Activated CD4-positive, alpha-beta memory T cell treated with anti-CD3 and anti-CD28 coated beads, Interleukin-2, amount 10 ng/mL, durations not matched to agents 7 days and 5 days (primary cell): ENCODE measurements at regions not wholly inside any gene's neighbourhood (a gene's known extent, or its start where the extent isn't known, plus 50 kb on each side); places are given as distances from the start of the nearest gene placed in this dataset.

Experiments
- CTCF ChIA-PET: fragments of 350-600 bp; sonication (Branson Sonifier 250); formaldehyde crosslinking; loops from one replicate; lab custom pipeline; 2021; ENCODE audit warnings: antibody characterized with exemption, inconsistent platforms; lab: Charles Lee
- POLR2A ChIA-PET: fragments of 350-600 bp; sonication (Branson Sonifier 250); formaldehyde crosslinking; loops from one replicate; lab custom pipeline; 2021; ENCODE audit warnings: antibody characterized with exemption; lab: Charles Lee
- DNase-seq: peaks from one replicate; pipeline ENCODE4 v3.0.0-alpha.2; 2020
- H3K27ac Mint-ChIP-seq: one replicate; pipeline ENCODE4 v1.8.0; 2021; ENCODE audit warnings: mild to moderate bottlenecking, mixed read lengths
- H3K27me3 Mint-ChIP-seq: one replicate; pipeline ENCODE4 v1.8.0; 2021; ENCODE audit warnings: mixed read lengths
- H3K36me3 Mint-ChIP-seq: one replicate; pipeline ENCODE4 v1.8.0; 2021; ENCODE audit warnings: low read depth, mixed read lengths
- H3K4me1 Mint-ChIP-seq: one replicate; pipeline ENCODE4 v1.8.0; 2021; ENCODE audit warnings: mixed read lengths
- H3K4me3 Mint-ChIP-seq: one replicate; pipeline ENCODE4 v1.8.0; 2021; ENCODE audit warnings: mild to moderate bottlenecking, mixed read lengths
- H3K9me3 Mint-ChIP-seq: one replicate; pipeline ENCODE4 v1.8.0; 2021; ENCODE audit warnings: mixed read lengths

DNA sequence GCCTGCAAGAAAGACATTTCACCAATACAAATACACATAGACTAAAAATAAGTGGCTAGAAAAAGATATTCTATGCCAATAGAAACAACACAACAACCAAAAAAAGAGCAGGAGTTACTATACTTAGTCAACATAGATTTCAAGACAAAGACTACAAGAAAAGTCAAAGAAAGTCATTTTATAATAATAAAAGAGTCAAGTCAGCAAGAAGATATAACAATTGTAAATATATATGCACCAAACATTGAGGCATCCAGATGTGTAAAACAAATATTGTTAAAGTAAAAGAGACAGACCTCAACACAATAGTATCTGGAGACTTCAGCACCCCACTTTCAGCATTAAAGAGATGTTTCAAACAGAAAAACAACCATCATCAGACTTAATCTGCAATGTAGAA, 104.6 kb downstream of the AMY1C start:
- no peak overlapping the region for H3K4me3 Mint-ChIP-seq
- H3K27ac Mint-ChIP-seq, result no peak overlapping the region
- ChIA-PET POLR2A (no interaction called here), CTCF (no interaction called here)
- no peaks in the 10 kb centered on the region for H3K4me1 Mint-ChIP-seq
- no peaks in the 10 kb centered on the region for H3K27me3 Mint-ChIP-seq
- H3K36me3 Mint-ChIP-seq, result no peaks in the 10 kb centered on the region
- H3K9me3 Mint-ChIP-seq, result peaks cover 19% of the 10 kb centered on the region
- no peak for DNase-seq

- POLR2A ChIA-PET, result no interaction called here
Observed at GRCh38 chr1:103859721-103860120, 110.0 kb downstream of the AMY1C start.

DNA sequence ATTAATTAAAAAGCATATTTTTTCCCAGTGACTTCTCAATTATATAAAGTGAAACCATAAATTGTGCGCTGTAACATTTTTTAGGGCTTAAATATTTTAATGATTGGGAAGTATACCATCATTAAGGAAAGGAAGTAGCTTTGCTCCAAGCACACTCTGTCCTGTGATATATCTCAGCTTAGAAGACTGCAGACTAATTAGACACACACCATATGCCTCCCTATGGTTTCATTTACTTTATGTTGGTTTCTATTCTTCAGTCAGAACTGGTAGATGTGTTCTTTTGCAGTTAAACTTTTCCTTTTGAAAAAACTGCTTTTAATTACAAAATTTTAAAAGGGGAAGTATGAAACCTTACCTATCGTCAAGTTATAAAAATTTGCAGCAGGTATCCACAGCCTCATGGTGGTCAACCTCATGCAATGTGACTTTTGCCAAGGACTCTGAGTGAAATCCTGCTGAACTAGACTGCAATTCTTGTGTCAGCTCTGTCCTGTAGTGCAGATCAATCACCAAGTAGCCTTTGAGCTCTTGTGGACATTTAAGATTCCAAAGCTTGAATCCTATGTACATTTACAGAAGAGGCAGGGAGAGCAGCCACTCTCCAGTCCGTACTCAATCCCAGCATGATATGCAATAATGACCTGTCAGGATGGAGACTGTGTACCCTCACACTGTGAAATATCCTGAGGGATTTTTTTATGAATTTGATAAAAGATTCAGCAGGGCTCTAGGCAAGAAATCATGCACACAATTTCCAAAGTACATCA, 149.1 kb downstream of the AMY1C start:
- Mint-ChIP-seq H3K4me1 (no peaks in the 10 kb centered on the region), H3K27me3 (no peaks in the 10 kb centered on the region), H3K4me3 (no peak overlapping the region), H3K27ac (no peak overlapping the region), H3K9me3 (peaks cover 5% of the 10 kb centered on the region), H3K36me3 (no peaks in the 10 kb centered on the region)
- ChIA-PET CTCF (no interaction called here), POLR2A (no interaction called here)
- no peak for DNase-seq

More at GRCh38 chr1:103859721-103860120, 110.0 kb downstream of the AMY1C start:
- H3K36me3 Mint-ChIP-seq, result no peaks in the 10 kb centered on the region
- H3K4me1 Mint-ChIP-seq, result no peaks in the 10 kb centered on the region
- CTCF ChIA-PET, result interaction anchor here (0.5 kb wide), 1 partner anchor 85 kb away, joined by 3 read pairs; no protein-coding TSS in a partner anchor
- H3K27ac Mint-ChIP-seq, result no peak overlapping the region
- no peaks in the 10 kb centered on the region for H3K27me3 Mint-ChIP-seq
- DNase-seq, result no peak
- peaks cover 17% of the 10 kb centered on the region for H3K9me3 Mint-ChIP-seq
- no peak overlapping the region for H3K4me3 Mint-ChIP-seq

DNA sequence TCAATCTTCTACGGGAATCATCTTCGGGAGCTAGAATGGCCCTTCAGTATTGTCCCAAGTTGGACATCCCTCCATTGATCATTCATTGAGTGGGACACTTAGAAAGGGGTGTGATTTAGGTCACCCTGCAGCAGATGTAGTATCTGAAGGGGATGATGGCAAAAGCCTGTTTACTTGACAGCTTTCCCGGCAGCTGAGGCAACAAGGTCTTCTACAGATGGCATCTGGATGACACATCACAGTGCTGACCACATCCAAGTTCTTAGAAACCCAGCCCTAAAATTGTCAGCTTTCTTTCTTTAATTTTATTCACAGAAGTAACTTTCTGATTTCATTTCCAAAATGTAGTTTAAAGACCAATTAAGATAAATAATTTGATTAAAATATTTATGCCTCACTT, 150.3 kb downstream of the AMY1C start:
- ChIA-PET POLR2A (no interaction called here), CTCF (no interaction called here)
- Mint-ChIP-seq H3K27ac (no peak overlapping the region), H3K27me3 (no peaks in the 10 kb centered on the region), H3K4me3 (no peak overlapping the region), H3K4me1 (no peaks in the 10 kb centered on the region), H3K36me3 (no peaks in the 10 kb centered on the region), H3K9me3 (peaks cover 6% of the 10 kb centered on the region)
- DNase-seq, result no peak

DNA sequence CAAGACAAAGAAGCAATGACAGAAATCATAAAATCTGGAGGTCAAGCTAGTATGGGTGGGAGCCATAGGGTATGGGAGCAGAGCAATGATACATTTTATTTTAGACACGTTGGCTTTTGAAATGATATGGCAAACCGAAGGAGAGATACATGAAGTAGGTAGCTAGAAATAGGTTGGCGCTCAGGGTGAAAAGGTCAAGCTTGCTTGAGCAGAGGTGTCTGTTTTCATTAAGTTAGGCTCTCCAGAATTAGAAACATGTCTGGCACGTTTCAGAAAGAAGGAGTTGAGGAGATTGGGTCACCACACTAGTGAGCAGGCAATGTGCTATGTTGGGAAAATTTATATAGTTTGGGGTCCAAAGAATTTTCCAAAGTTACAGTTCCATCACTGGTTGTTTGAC, 151.4 kb downstream of the AMY1C start:
- DNase-seq, result no peak
- Mint-ChIP-seq H3K9me3 (peaks cover 6% of the 10 kb centered on the region), H3K27me3 (no peaks in the 10 kb centered on the region), H3K4me1 (no peaks in the 10 kb centered on the region), H3K36me3 (no peaks in the 10 kb centered on the region), H3K27ac (no peak overlapping the region), H3K4me3 (no peak overlapping the region)
- CTCF ChIA-PET, result no interaction called here
- POLR2A ChIA-PET, result no interaction called here

GRCh38 chr1:103905363-103905762, 155.7 kb downstream of the AMY1C start:
- CTCF ChIA-PET, result no interaction called here
- POLR2A ChIA-PET, result no interaction called here
- Mint-ChIP-seq H3K4me1 (no peaks in the 10 kb centered on the region), H3K9me3 (peaks cover 7% of the 10 kb centered on the region), H3K36me3 (no peaks in the 10 kb centered on the region), H3K27me3 (no peaks in the 10 kb centered on the region), H3K4me3 (no peak overlapping the region), H3K27ac (no peak overlapping the region)
- no peak for DNase-seq

DNA sequence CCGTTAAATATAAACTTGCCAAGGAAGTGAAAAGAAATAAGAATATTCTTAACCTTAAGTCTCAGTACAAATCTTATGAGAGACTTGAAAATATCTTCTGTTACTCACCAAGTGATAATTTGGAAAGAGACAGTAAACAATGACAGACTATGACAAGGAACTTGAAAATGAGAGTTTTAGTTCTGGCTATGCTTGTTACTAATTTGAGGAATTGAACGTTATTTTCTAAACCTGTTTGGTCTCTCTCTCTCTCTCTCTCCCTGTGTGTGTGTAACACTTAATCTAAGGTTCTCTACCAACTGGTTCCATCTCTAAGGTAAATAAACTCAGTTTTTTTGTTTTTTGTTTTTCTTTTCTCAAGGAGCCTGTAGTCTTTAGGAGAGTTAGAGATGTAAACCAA, 161.8 kb downstream of the AMY1C start:
- H3K9me3 Mint-ChIP-seq, result peaks cover 12% of the 10 kb centered on the region
- no peak overlapping the region for H3K4me3 Mint-ChIP-seq
- H3K27me3 Mint-ChIP-seq, result no peaks in the 10 kb centered on the region
- ChIA-PET POLR2A (no interaction called here), CTCF (no interaction called here)
- no peak overlapping the region for H3K27ac Mint-ChIP-seq
- no peaks in the 10 kb centered on the region for H3K36me3 Mint-ChIP-seq
- DNase-seq, result no peak
- no peaks in the 10 kb centered on the region for H3K4me1 Mint-ChIP-seq

DNA sequence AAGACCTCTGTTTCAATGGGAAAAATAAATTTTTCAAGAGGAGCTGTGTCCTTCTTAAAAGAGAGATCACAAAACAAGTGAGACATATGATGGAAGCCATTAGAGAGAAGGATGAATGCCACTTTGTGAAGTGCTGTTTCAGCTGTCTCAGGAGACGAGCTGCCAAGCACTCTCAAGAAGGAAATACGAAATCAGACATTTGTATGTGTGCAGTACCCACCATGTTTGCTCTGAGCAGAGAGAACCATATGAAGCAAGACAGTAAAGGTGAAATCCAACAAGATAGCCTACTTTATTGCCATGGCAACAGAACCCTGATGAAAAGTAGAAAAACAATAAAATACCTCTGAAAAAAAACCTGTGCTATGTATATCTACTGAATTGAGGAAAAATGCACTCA, 168.1 kb downstream of the AMY1C start:
- no peaks in the 10 kb centered on the region for H3K4me1 Mint-ChIP-seq
- H3K27me3 Mint-ChIP-seq, result no peaks in the 10 kb centered on the region
- H3K27ac Mint-ChIP-seq, result no peak overlapping the region
- POLR2A ChIA-PET, result no interaction called here
- no peaks in the 10 kb centered on the region for H3K36me3 Mint-ChIP-seq
- CTCF ChIA-PET, result no interaction called here
- H3K4me3 Mint-ChIP-seq, result no peak overlapping the region
- H3K9me3 Mint-ChIP-seq, result peaks cover 10% of the 10 kb centered on the region
- DNase-seq, result no peak

DNA sequence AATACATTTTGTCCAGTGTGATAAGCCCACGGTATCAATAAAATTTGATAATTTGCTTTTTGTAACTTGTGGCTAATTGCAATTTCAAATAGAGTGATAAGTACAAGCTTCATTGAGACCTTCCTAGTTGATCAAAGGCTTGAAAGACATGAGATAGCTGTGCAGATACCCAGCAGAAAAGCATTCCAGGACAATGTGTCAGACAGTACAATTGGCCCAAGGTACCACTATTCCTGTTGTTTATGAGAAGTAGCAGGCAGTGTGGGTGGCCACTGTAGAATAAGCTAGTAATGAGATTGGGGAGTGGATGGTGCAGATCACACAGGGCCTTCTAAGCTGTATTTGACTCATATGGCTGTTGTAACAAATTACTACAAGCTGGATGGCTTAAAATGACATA, 182.2 kb downstream of the AMY1C start:
- no peak overlapping the region for H3K27ac Mint-ChIP-seq
- DNase-seq, result no peak
- POLR2A ChIA-PET, result no interaction called here
- CTCF ChIA-PET, result no interaction called here
- H3K4me1 Mint-ChIP-seq, result no peaks in the 10 kb centered on the region
- no peaks in the 10 kb centered on the region for H3K36me3 Mint-ChIP-seq
- H3K27me3 Mint-ChIP-seq, result no peaks in the 10 kb centered on the region
- H3K4me3 Mint-ChIP-seq, result no peak overlapping the region
- H3K9me3 Mint-ChIP-seq, result peaks cover 8% of the 10 kb centered on the region

DNA sequence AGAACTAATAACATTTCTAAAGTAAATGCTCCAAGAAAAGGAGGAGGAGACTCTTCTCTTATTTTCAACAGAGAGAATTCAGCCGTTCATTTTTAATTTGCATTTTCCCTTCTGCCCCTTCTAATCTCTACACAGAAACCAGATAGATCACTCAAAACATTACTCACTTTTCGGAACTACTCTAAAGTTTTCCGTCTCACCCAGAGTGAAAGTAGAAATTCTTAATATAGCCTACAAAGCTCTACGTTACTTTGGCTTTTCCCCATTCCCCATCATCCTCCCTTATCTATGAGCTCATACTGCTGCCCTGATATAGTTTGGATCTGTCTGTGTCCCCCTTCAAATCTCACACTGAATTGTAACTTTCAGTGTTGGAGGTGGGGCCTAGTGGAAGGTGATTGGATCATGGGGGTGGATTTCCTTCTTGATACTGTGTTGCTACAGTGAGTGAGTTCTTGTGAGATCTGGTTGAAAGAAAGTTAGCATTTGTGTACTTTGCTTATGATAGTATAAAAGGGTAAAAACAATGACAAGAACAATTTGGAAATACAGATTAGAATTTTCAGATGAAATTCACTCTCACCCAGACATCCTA, 188.2 kb downstream of the AMY1C start:
- POLR2A ChIA-PET, result no interaction called here
- Mint-ChIP-seq H3K9me3 (peaks cover 6% of the 10 kb centered on the region), H3K27me3 (no peaks in the 10 kb centered on the region), H3K36me3 (no peaks in the 10 kb centered on the region), H3K27ac (no peak overlapping the region), H3K4me3 (no peak overlapping the region), H3K4me1 (no peaks in the 10 kb centered on the region)
- CTCF ChIA-PET, result no interaction called here
- no peak for DNase-seq

DNA sequence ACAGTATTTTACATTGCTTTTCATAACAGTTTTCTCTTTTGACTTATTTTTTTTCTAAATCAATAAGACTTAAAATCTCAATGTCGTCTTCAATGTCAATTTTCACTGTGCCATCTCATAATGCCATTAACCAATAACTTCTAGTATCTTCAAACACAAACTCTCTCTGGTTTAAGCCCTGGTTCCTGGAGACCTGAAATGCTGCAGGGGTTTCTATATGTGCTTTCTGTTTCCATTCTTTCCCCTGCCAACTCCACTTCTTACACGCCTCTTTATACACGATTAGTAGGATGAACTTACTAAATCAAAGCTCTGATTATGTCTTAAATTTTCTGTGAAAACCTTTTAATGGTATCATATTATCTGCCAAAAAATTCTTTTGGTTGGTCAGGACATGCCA, 191.4 kb downstream of the AMY1C start:
- Mint-ChIP-seq H3K36me3 (no peaks in the 10 kb centered on the region), H3K9me3 (peaks cover 3% of the 10 kb centered on the region), H3K27ac (no peak overlapping the region), H3K4me3 (no peak overlapping the region), H3K27me3 (no peaks in the 10 kb centered on the region), H3K4me1 (no peaks in the 10 kb centered on the region)
- ChIA-PET POLR2A (no interaction called here), CTCF (no interaction called here)
- no peak for DNase-seq

- CTCF ChIA-PET, result no interaction called here
Observed at GRCh38 chr1:103942029-103942428, 192.3 kb downstream of the AMY1C start.

DNA sequence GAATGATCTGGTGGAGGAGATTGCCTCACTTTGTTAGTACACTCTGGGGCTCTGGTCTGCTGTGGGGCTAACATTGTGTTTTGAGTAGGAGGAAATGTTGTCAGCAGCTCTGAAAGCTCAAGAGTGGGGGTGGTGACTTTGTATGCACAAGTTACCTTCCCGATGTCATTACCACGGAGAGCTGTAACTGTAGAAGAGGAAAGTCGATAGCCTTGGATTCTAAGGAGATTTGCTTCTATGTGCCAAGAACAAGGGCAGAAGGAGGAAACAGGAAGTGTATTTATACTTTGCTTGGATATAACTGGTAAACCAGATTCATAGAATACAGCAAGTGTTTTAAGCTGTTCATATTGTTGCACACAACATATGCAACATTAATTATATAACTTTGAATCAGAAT, 196.1 kb downstream of the AMY1C start:
- POLR2A ChIA-PET, result no interaction called here
- Mint-ChIP-seq H3K27ac (no peak overlapping the region), H3K9me3 (no peaks in the 10 kb centered on the region), H3K4me3 (no peak overlapping the region), H3K27me3 (no peaks in the 10 kb centered on the region), H3K36me3 (no peaks in the 10 kb centered on the region), H3K4me1 (no peaks in the 10 kb centered on the region)
- no peak for DNase-seq
- CTCF ChIA-PET, result no interaction called here

More at GRCh38 chr1:103942029-103942428, 192.3 kb downstream of the AMY1C start:
- POLR2A ChIA-PET, result no interaction called here
- Mint-ChIP-seq H3K27ac (no peak overlapping the region), H3K4me1 (no peaks in the 10 kb centered on the region), H3K27me3 (no peaks in the 10 kb centered on the region), H3K9me3 (peaks cover 3% of the 10 kb centered on the region), H3K36me3 (no peaks in the 10 kb centered on the region), H3K4me3 (no peak overlapping the region)
- DNase-seq, result no peak

DNA sequence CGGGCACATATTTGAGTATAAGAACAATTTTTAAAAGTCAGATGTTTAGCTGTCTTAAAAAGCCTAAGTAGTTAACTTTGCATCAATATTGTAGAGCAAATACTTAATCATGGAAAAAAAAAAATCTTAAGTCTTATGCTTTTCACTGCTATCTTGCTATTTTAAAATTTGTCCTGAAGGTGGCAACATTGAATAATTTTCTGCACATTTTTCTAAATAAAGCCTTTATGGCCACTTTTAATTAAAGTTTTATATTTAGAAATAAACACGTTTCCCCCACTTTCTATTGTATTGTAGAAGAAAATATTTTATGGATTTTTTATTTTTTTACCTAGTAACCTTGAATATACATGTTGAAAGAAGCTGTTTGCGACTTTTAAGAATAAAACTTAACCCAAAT, 198.8 kb downstream of the AMY1C start:
- H3K27ac Mint-ChIP-seq, result no peak overlapping the region
- H3K36me3 Mint-ChIP-seq, result no peaks in the 10 kb centered on the region
- no peak for DNase-seq
- CTCF ChIA-PET, result no interaction called here
- no peaks in the 10 kb centered on the region for H3K9me3 Mint-ChIP-seq
- H3K4me3 Mint-ChIP-seq, result no peak overlapping the region
- no peaks in the 10 kb centered on the region for H3K4me1 Mint-ChIP-seq
- POLR2A ChIA-PET, result no interaction called here
- H3K27me3 Mint-ChIP-seq, result no peaks in the 10 kb centered on the region
